ENCODE measurements at regions not wholly inside any gene's neighbourhood (a gene's known extent, or its start where the extent isn't known, plus 50 kb on each side); places are given as distances from the start of the nearest gene placed in this dataset.

GRCh38 chr2:62447411-62447810, 58.6 kb downstream of the TMEM17 start:
- peak in 1 of 2 experiments; percentile 22 for DNase-seq

GRCh38 chr2:62446491-62446890, 59.5 kb downstream of the TMEM17 start:
- DNase-seq: no peak

GRCh38 chr2:62443886-62444285, 62.1 kb downstream of the TMEM17 start:
- DNase-seq: no peak

GRCh38 chr2:62443471-62443870, 62.5 kb downstream of the TMEM17 start:
- no peak for DNase-seq

GRCh38 chr2:62441824-62442223, 64.2 kb downstream of the TMEM17 start:
- DNase-seq: no peak

GRCh38 chr2:62441421-62441820, 64.6 kb downstream of the TMEM17 start:
- no peak for DNase-seq

GRCh38 chr2:62440281-62440946, 65.6 kb downstream of the TMEM17 start:
- DNase-seq: no peak

GRCh38 chr2:62439425-62439824, 66.6 kb downstream of the TMEM17 start:
- DNase-seq: no peak

GRCh38 chr2:62437785-62438184, 68.2 kb downstream of the TMEM17 start:
- DNase-seq: no peak

- no peak for DNase-seq
Measured at GRCh38 chr2:62435720-62436119, 70.3 kb downstream of the TMEM17 start.

- no peak for DNase-seq
Measured at GRCh38 chr2:62432407-62432806, 73.6 kb downstream of the TMEM17 start.

GRCh38 chr2:62431512-62431911, 74.5 kb downstream of the TMEM17 start:
- no peak for DNase-seq

- no peak for DNase-seq
Measured at GRCh38 chr2:62430146-62430545, 75.8 kb downstream of the TMEM17 start.

GRCh38 chr2:62427146-62427545, 78.8 kb downstream of the TMEM17 start:
- no peak for DNase-seq

GRCh38 chr2:62426154-62426912, 79.7 kb downstream of the TMEM17 start:
- no peak for DNase-seq

GRCh38 chr2:62425684-62426083, 80.3 kb downstream of the TMEM17 start:
- no peak for DNase-seq

- DNase-seq: no peak
Measured at GRCh38 chr2:62424899-62425298, 81.1 kb downstream of the TMEM17 start.

GRCh38 chr2:62423883-62424458, 82.0 kb downstream of the TMEM17 start:
- no peak for DNase-seq

- no peak for DNase-seq
Measured at GRCh38 chr2:62423235-62423634, 82.8 kb downstream of the TMEM17 start.

GRCh38 chr2:62415518-62415917, 90.5 kb downstream of the TMEM17 start:
- DNase-seq: no peak

- no peak for DNase-seq
Measured at GRCh38 chr2:62415019-62415431, 91.0 kb downstream of the TMEM17 start.

GRCh38 chr2:62413116-62413663, 92.8 kb downstream of the TMEM17 start:
- DNase-seq: no peak

GRCh38 chr2:62412347-62412742, 93.7 kb downstream of the TMEM17 start:
- DNase-seq: no peak

- no peak for DNase-seq
Measured at GRCh38 chr2:62410926-62411456, 95.0 kb downstream of the TMEM17 start.

Measured in NCI-H187 (cell line).